H9 (cell line): ENCODE measurements at regions not wholly inside any gene's neighbourhood (a gene's known extent, or its start where the extent isn't known, plus 50 kb on each side); places are given as distances from the start of the nearest gene placed in this dataset.

Source experiments
- DNase-seq: peaks from one replicate; pipeline ENCODE4 v3.0.0-alpha.2; 2017
- H2AFZ ChIP-seq: one replicate; pipeline ENCODE4 v1.6.1; 2013; ENCODE audit warnings: mild to moderate bottlenecking, low read length, control low read depth, moderate library complexity
- H2AK5ac ChIP-seq: 2 replicates; pipeline ENCODE4 v1.6.1; 2013; ENCODE audit warnings: low read length, control low read depth, mixed read lengths; ENCODE audit not compliant: insufficient read length
- H2BK120ac ChIP-seq: one replicate; pipeline ENCODE4 v1.6.1; 2013; ENCODE audit warnings: low read depth, mild to moderate bottlenecking, low read length, control low read depth, inconsistent platforms; ENCODE audit not compliant: poor library complexity, severe bottlenecking
- H2BK12ac ChIP-seq: 2 replicates; pipeline ENCODE4 v1.6.1; 2013; ENCODE audit warnings: low read length, control low read depth, mixed read lengths, low read depth; ENCODE audit not compliant: insufficient read length
- H2BK15ac ChIP-seq: 2 replicates; pipeline ENCODE4 v1.6.1; 2013; ENCODE audit warnings: low read depth, low read length, control low read depth
- H2BK20ac ChIP-seq: one replicate; pipeline ENCODE4 v1.6.1; 2013; ENCODE audit warnings: low read depth, mild to moderate bottlenecking, low read length, control low read depth, inconsistent platforms; ENCODE audit not compliant: poor library complexity, severe bottlenecking
- H2BK5ac ChIP-seq: 2 replicates; pipeline ENCODE4 v1.6.1; 2013; ENCODE audit warnings: low read length, control low read depth, mixed read lengths; ENCODE audit not compliant: insufficient read length
- H3K14ac ChIP-seq: 2 replicates; pipeline ENCODE4 v1.6.1; 2013; ENCODE audit warnings: low read length, control low read depth; ENCODE audit not compliant: insufficient read depth
- H3K18ac ChIP-seq: 2 replicates; pipeline ENCODE4 v1.6.1; 2013; ENCODE audit warnings: low read depth, mild to moderate bottlenecking, mixed read lengths, low read length, control low read depth; ENCODE audit not compliant: insufficient read length
- H3K23ac ChIP-seq: 2 replicates; pipeline ENCODE4 v1.6.1; 2013; ENCODE audit warnings: low read length, control low read depth, mixed read lengths, low read depth; ENCODE audit not compliant: insufficient read length
- H3K23me2 ChIP-seq: 2 replicates; pipeline ENCODE4 v1.6.1; 2013; ENCODE audit warnings: low read depth, mild to moderate bottlenecking, mixed read lengths, low read length, control low read depth; ENCODE audit not compliant: insufficient read length, poor library complexity, severe bottlenecking
- H3K27ac ChIP-seq: 2 replicates; pipeline ENCODE4 v1.5.1; 2013; ENCODE audit warnings: low read length, control low read depth, mixed read lengths, low read depth; ENCODE audit not compliant: insufficient read length
- H3K27me3 ChIP-seq: 2 replicates; pipeline ENCODE4 v1.6.1; 2013; ENCODE audit warnings: low read length, control low read depth, inconsistent platforms; ENCODE audit not compliant: insufficient read depth
- H3K4ac ChIP-seq: 2 replicates; pipeline ENCODE4 v1.6.1; 2013; ENCODE audit warnings: low read depth, mild to moderate bottlenecking, control low read depth, inconsistent platforms, low read length, moderate library complexity
- H3K4me1 ChIP-seq: 2 replicates; pipeline ENCODE4 v1.6.1; 2013; ENCODE audit warnings: low read length, control low read depth, inconsistent platforms; ENCODE audit not compliant: insufficient read depth
- H3K4me2 ChIP-seq: 2 replicates; pipeline ENCODE4 v1.6.1; 2013; ENCODE audit warnings: low read length, control low read depth, mixed read lengths; ENCODE audit not compliant: insufficient read length, insufficient read depth
- H3K56ac ChIP-seq: 2 replicates; pipeline ENCODE4 v1.6.1; 2013; ENCODE audit warnings: low read depth, mild to moderate bottlenecking, mixed read lengths, low read length, control low read depth; ENCODE audit not compliant: insufficient read length
- H3K79me1 ChIP-seq: 2 replicates; pipeline ENCODE4 v1.6.1; 2013; ENCODE audit warnings: low read depth, mild to moderate bottlenecking, moderate library complexity, low read length, control low read depth, inconsistent platforms; ENCODE audit not compliant: insufficient read depth, poor library complexity, severe bottlenecking
- H3K79me2 ChIP-seq: 2 replicates; pipeline ENCODE4 v1.6.1; 2013; ENCODE audit warnings: low read length, control low read depth, inconsistent platforms; ENCODE audit not compliant: insufficient read depth
- H3K9ac ChIP-seq: 2 replicates; pipeline ENCODE4 v1.6.1; 2013; ENCODE audit warnings: low read length, control low read depth, mixed read lengths; ENCODE audit not compliant: insufficient read length; ENCODE audit errors: extremely low read depth
- H3K9me3 ChIP-seq: one replicate; pipeline ENCODE4 v1.6.1; 2013; ENCODE audit warnings: low read depth, low read length, inconsistent platforms; ENCODE audit not compliant: control insufficient read depth
- H3T11ph ChIP-seq: one replicate; pipeline ENCODE4 v1.6.1; 2013; ENCODE audit warnings: mild to moderate bottlenecking, low read length, control low read depth, inconsistent platforms
- H4K20me1 ChIP-seq: one replicate; pipeline ENCODE4 v1.6.1; 2013; ENCODE audit not compliant: control insufficient read depth, insufficient read length, insufficient read depth
- H4K5ac ChIP-seq: 2 replicates; pipeline ENCODE4 v1.6.1; 2013; ENCODE audit warnings: low read depth, mild to moderate bottlenecking, mixed read lengths, low read length, control low read depth; ENCODE audit not compliant: insufficient read length
- H4K8ac ChIP-seq: replicated peaks from 2 replicates; pipeline ENCODE4 v1.6.1; 2013; ENCODE audit warnings: low read length, control low read depth, mixed read lengths, low read depth; ENCODE audit not compliant: insufficient read length
- H4K91ac ChIP-seq: 2 replicates; pipeline ENCODE4 v1.6.1; 2013; ENCODE audit warnings: low read depth, mild to moderate bottlenecking, moderate library complexity, mixed read lengths, low read length, control low read depth; ENCODE audit not compliant: insufficient read length
- H3K27ac Mint-ChIP-seq, 3 experiments: 2 replicates in 2 of 3; 3 replicates in 1 of 3; pipeline ENCODE4 v1.8.0; 2020 to 2021; ENCODE audit warnings: mixed read lengths in 3 of 3, mild to moderate bottlenecking in 1 of 3, moderate library complexity in 1 of 3
- H3K27me3 Mint-ChIP-seq: 2 replicates; pipeline ENCODE4 v1.8.0; 2021; ENCODE audit warnings: low read depth, mild to moderate bottlenecking, moderate library complexity, mixed read lengths
- H3K36me3 Mint-ChIP-seq, 3 experiments: 2 replicates in 2 of 3; 3 replicates in 1 of 3; pipeline ENCODE4 v1.8.0; 2020 to 2021; ENCODE audit warnings: low read depth in 3 of 3, mixed read lengths in 3 of 3; ENCODE audit not compliant: insufficient read depth in 1 of 3
- H3K4me1 Mint-ChIP-seq, 2 experiments: 2 replicates each; pipeline ENCODE4 v1.8.0; 2020; ENCODE audit warnings: mixed read lengths in 2 of 2
- H3K4me3 Mint-ChIP-seq, 2 experiments: 2 replicates in 1 of 2; 3 replicates in 1 of 2; pipeline ENCODE4 v1.8.0; 2020 to 2021; ENCODE audit warnings: mild to moderate bottlenecking in 2 of 2, mixed read lengths in 2 of 2, moderate library complexity in 1 of 2
- H3K9me3 Mint-ChIP-seq, 2 experiments: 2 replicates in 1 of 2; 3 replicates in 1 of 2; pipeline ENCODE4 v1.8.0; 2020; ENCODE audit warnings: mild to moderate bottlenecking in 2 of 2, mixed read lengths in 2 of 2, moderate library complexity in 1 of 2
- WGBS: extraction: QIAGEN DNeasy Blood & Tissue Kit; methylation state at CpG from one replicate; pipeline ENCODE4 v1.1.7; 2013; ENCODE audit warnings: missing lambda C conversion rate, low lambda C conversion rate, mixed read lengths; ENCODE audit not compliant: insufficient read length; ENCODE audit errors: extremely low coverage; 5-methylcytosine and 5-hydroxymethylcytosine counted together
- TF ChIP-seq, protein P1 (sequence below): fragments of 200-600 bp; sonication (generic); conservative IDR thresholded peaks from 3 replicates; pipeline ENCODE4 v1.8.0; 2021; ENCODE audit warnings: antibody characterized with exemption, mild to moderate bottlenecking

DNA sequence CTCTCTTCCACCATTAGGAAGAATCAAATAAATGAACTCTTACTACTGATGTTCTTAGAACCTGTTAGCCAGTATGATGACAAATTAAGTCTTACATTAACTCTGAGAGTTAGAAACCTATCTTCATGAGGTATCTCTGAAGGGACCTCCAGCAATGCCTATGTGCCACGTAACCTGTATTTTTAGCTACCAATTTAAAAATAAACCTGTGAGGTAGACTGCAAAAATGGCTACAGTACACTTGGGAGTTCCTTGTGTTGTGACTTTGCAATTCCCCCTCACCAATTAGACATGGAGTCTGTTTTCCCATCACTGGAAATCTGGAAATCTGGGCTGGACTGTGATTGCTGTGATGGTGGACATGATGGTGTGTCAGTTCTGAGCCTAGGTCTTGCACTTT is 143.7 kb upstream of the MPHOSPH6 start:
- Histone ChIP-seq H2BK12ac (no peak overlapping the region), H4K91ac (no peak overlapping the region), H4K5ac (no peak overlapping the region), H3K79me1 (no peaks in the 10 kb centered on the region), H3K56ac (no peak overlapping the region), H3K27me3 (no peaks in the 10 kb centered on the region), H3K18ac (no peak overlapping the region), H3K79me2 (no peaks in the 10 kb centered on the region), H2BK20ac (no peak overlapping the region), H2BK15ac (no peak overlapping the region), H2AK5ac (no peak overlapping the region), H2BK120ac (no peak overlapping the region), H3K14ac (no peak overlapping the region), H3K23ac (no peak overlapping the region), H3K4ac (no peak overlapping the region), H4K8ac (no peak overlapping the region), H3K4me2 (no peak overlapping the region), H3K9ac (no peak overlapping the region), H3K9me3 (no peaks in the 10 kb centered on the region), H2BK5ac (no peak overlapping the region), H3K27ac (no peak overlapping the region), H3T11ph (no peak overlapping the region), H4K20me1 (no peaks in the 10 kb centered on the region), H3K4me1 (no peaks in the 10 kb centered on the region), H3K23me2 (no peaks in the 10 kb centered on the region), H2AFZ (no peak overlapping the region)
- Mint-ChIP-seq H3K4me3 (no peak overlapping the region), H3K4me1 (no peaks in the 10 kb centered on the region), H3K27ac (no peak overlapping the region), H3K27me3 (no peaks in the 10 kb centered on the region), H3K36me3 (no peaks in the 10 kb centered on the region), H3K9me3 (peaks cover 0 to 3% of the 10 kb centered on the region in 2 experiments; a peak in 1 of 5 replicates)
- WGBS, result no CpG with 5 or more reads among the region's 1 CpG
- no peak for DNase-seq
- TF ChIP-seq, protein P1, sequence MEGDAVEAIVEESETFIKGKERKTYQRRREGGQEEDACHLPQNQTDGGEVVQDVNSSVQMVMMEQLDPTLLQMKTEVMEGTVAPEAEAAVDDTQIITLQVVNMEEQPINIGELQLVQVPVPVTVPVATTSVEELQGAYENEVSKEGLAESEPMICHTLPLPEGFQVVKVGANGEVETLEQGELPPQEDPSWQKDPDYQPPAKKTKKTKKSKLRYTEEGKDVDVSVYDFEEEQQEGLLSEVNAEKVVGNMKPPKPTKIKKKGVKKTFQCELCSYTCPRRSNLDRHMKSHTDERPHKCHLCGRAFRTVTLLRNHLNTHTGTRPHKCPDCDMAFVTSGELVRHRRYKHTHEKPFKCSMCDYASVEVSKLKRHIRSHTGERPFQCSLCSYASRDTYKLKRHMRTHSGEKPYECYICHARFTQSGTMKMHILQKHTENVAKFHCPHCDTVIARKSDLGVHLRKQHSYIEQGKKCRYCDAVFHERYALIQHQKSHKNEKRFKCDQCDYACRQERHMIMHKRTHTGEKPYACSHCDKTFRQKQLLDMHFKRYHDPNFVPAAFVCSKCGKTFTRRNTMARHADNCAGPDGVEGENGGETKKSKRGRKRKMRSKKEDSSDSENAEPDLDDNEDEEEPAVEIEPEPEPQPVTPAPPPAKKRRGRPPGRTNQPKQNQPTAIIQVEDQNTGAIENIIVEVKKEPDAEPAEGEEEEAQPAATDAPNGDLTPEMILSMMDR, result no peak
